Inferior parietal cortex (tissue), 1 donor: ENCODE measurements at regions not wholly inside any gene's neighbourhood (a gene's known extent, or its start where the extent isn't known, plus 50 kb on each side); places are given as distances from the start of the nearest gene placed in this dataset.
"Not testable (repeated sequence)": the region's sequence is repeated elsewhere in the genome, so short reads cannot be mapped to it uniquely, and the experiment has no call there.

Source experiments
- DNase-seq: peaks from one replicate; pipeline ENCODE4 v3.0.0-alpha.2; 2016; ENCODE audit errors: extremely low spot score

DNA sequence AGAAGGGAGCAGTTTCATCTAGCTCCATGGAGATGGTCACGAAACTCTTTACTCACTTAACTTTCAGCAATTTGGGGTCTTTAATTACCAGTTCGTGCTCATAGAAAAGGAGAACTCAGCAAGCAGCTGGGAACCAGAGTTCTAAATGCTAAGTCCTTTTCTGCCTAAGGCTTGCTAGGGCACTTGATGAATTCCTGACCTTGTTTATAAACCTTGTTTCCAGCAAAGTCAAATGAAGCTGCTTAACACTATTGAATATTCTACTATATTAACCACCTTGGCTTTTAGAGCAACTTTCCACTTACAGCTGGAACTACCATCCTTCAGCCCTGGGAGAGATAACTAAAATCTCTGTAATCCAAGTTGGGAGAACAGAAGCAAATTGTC lies 79.5 kb upstream of the TSC22D2 start:
- no peak for DNase-seq

DNA sequence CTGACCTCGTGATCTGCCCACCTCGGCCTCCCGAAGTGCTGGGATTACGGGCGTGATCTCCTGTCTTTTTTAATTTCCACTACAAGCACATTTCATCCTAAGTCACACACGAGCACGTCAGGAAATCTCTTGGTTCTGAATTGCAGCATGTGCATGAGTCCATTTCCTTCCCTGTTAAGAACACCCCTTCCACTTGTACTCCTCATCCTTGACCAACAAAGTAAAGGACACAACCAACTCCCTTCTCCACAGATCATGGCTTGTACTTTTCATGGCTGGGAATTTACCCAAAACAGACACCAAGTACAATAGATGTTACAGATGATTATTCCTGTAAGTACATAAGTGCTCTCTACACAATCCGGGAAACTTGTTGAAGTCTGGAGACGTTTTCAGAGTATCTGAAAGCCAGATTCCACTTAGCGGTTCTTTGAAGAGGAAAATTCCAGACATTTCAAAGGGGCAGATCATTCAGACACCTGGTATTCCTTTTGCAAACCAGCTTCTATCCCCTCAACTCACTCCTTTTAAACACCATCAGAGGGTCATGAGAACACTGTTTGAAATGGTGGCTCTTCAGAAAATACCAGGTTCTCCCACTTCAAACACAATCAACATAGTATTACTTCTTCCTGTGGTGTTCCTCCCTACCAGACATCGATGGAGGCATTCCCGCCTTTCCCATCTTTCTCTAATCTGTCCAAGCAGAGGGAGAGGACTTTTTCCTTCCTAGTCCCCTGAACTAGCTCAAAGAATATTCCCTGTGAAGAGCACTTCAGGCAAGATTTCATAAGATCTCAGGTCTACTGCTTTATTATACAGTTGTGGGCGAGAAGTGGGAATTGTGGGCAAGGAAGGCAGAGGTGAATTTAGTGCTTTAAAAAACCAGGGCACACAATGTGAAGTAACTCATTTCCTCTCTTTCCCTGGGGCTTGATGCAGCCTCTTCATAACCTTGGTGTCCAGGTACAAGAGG lies 80.1 kb upstream of the TSC22D2 start:
- no peak for DNase-seq

DNA sequence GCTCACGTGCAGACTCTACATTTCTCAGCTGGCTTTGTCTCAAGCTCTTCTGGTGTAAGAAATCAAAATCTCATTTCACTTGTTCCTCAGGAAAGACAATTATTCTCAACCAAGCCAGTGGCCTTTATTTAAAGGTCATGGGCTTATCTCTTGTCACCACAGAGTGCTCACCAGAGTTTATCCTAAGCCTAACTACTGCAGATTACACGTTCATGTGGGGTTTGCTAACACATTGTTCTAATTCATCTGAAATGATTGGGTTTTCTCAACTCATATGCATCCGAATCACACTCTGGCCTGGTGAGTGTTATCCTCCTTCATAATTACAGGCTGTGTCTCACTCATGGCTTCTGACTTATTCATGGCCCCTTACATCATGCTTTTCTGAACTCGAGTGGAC lies 83.3 kb upstream of the TSC22D2 start:
- no peak for DNase-seq

DNA sequence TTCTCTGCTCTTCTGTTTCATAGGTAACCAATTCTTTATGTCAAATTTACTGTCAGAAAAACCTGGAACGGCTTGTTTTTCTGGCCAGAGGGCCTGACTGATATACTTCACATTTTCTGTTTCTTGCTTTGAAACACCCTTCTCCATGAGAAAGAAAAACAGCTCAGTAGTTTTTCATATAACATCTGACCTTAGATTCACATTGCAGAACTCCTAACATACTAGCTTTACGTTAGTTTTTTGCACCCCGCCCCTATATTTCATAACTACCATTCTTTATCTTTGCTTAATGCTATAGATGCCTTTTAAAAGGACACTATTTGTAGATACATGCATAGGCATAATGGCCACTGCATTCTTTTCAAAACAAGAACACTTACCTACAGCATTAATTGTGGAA lies 83.9 kb upstream of the TSC22D2 start:
- DNase-seq, result no peak

DNA sequence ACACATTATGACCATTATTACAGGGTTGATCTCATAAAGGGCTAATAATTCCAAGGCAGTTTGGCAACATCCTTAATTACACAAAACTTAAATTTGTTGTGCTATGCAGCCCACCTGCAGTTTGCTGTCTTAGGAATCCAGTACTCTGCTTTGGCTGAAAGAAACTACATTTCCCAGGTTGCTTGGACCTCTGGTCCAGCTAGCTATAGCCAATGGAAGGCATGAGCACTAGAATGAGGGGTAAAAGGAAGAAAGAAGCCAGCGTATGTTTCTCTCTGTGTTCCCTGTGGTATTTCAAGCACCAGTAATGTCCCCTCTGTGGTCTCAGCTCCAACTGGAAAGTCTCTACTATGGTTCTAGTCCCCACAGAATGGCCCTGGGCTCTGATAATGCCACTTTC lies 84.3 kb upstream of the TSC22D2 start:
- DNase-seq, result no peak

DNA sequence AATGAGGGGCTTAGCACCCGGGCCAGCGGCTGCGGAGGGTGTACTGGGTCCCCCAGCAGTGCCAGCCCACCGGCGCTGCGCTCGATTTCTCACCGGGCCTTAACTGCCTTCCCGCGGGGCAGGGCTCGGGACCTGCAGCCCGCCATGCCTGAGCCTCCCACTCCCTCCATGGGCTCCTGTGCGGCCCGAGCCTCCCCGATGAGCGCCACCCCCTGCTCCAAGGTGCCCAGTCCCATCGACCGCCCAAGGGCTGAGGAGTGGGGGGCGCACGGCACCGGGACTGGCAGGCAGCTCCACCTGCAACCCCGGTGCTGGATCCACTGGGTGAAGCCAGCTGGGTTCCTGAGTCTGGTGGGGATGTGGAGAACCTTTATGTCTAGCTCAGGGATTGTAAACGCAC lies 85.0 kb upstream of the TSC22D2 start:
- not testable (repeated sequence) for DNase-seq

DNA sequence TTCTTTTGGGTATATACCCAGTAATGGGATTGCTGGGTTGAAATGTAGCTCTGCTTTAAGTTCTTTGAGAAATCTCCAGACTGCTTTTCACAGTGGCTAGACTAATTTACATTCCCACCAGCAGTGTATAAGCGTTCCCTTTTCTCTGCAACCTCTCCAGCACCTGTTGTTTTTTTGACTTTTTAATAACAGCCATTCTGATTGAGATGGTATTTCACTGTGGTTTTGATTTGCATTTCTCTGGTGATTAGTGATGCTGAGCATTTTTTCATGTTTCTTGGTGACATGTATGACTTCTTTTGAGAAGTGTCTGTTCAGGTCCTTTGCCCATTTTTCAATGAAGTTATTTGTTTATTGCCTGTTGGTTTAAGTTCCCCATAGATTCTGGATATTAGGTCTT lies 87.1 kb upstream of the TSC22D2 start:
- not testable (repeated sequence) for DNase-seq

DNA sequence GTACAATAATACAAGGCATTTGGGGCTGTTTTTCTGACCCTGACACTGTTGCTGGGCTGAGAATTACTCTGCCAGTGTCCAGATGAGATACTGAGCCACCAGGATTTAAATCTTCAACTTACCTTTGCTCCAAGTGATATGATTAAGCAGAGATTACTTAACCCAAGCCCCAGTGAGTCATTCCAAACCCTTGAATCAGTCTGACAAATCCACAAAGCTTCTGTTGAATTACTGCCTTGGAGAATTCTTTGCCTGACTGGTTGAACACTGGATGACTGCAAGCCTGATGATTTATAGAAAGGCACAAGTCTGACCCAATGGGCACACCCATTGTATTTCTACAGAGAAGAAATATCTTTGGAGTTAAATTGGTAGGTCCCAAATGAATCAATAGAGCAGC lies 88.2 kb upstream of the TSC22D2 start:
- no peak for DNase-seq

DNA sequence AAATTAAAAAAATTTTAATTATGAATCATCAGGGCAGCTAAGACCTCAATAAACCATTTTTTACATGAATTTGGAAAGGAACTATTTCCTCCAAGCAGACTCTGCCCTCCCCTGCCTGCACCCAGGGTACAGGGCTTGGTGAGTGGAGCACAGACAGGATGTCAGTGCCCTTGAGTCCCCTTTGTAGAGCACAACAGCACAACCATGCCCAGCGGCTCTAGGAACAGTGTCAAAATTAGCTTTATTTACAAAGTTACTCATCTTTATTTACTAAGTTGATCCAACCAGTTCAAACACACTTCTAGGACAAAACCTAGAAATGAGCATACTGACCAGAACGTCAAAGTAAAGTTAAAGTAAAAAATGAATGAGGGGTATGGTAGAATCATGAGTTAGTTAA lies 90.6 kb upstream of the TSC22D2 start:
- no peak for DNase-seq

DNA sequence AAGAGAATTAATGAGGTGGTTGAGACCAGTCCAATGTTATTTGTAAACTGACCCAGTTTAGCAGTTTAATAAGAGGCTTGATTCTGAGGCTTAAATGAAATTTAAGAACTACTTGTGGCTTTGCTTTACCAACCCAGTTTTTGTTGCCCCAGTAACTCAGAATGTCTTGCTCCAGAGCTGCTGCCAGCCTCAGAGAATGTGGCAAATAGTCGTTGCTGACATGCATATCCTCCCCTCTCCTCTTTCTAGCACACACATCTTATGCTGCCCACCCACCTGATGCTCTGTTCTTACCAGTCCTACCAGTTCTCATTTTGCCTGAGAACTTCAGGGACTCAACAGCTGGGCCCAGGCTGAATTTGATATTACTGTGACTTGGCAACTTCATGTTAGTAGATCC lies 92.4 kb upstream of the TSC22D2 start:
- no peak for DNase-seq

DNA sequence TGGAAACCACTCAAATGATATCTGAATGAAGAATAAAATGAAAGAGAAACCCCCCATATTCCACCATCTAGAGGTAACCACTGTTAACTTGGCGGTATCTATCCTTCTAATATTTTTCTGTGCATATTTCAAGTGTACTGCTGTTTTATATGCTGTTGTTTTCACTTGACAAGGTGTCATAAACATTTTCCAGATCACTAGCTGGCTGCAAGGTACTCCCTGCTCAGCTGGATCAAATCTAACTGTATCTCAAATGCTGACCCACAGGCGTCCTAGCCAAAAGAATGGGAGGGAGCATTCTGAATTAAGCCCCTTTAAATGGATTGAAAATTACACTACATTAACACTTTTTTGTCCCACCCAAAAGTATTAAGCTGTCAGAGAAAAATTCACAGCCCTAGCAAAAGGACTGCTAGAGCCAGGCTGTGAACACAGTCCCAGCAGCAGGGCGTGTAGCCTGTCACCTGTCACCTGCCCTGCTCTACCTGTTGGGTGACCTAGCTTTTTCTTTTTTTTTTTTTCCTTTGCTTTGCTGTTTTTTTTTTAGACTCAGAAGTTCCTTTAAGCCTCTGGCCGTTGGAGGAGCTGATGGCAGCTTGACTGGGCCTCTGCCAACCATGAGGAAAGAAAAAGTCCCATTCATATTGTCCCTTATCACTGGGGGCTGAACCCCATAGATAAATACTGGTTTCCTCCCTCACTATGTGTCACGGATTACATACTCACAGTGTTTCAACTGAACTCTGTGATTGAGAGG lies 93.7 kb upstream of the TSC22D2 start:
- no peak for DNase-seq

DNA sequence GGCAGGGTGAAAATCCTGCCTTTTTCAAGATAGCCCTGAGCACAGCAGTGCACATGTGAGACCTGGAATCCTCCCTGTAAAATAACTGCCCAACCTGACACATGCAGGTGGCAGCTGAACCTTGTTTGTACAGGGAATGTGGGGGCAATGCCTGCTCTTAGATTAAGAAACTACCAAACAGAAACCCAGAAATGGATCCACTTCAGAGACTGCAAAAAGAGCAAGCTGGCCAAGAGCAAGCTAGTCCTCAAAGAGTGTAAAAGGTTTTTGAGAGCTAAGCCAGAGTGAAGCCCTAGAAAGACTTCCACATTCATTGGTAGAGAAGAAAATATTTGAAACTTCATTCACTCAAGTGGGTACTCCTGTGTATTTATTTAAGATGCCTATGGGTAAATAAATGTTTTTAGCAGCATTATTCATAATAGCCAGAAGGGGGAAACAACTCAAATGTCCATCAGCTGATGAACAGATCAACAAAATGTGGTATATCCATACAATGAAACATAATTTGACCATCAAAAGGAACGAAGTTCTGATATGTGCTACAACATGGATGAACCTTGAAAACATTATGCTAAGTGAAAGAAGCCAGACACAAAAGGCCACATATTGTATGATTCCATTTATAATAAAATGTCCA lies 96.0 kb upstream of the TSC22D2 start:
- DNase-seq, result no peak

DNA sequence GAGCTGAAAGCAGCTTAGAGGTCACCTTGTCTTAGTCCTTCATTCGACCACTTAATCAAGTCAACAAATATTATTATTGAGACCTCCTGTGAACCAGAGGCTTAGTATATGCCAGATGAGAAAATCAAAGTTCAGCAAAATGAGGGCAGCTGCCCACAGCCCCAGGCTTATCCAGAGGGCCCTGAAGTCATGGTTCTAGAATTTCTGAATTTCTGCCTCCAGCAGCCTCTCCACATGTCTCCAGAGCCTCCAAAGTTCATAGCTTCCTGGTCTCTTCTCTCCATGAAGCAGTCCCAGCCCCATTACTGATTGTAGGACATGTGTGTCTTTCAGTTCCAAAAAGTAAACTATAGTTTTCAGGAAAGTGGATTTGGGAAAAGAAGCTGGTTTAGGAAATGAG lies 96.9 kb upstream of the TSC22D2 start:
- no peak for DNase-seq

DNA sequence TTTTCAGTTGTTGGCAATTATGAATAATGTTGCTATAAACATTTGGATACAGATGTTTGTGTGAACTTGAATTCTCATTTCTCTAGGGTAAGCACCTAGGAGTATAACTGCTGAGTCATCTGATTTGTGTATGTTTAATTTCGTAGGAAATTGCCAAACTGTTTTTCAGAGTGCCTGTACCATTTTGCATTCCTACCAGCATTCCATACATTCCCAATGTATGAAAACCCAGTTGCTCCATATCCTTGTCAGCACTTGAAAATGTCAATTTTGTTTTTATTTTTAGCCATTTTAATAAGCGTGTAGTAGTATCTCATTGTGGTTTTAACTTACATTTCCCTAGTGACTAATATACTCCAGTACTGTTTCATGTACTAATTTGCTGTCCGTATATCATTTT lies 98.5 kb upstream of the TSC22D2 start:
- DNase-seq, result no peak

DNA sequence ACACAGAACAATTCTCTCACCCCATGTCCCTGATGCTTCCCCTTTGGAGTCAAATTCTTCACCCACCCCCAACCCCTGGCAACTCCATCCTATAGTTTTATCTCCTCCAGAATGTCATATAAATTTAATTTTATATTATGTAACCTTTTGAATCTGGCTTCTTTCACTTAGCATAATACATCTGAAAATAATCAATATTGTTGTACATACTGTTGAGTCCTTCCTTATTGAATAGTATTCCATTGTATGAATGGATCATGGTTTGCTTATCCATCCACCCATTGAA lies 98.9 kb upstream of the TSC22D2 start:
- DNase-seq, result no peak

DNA sequence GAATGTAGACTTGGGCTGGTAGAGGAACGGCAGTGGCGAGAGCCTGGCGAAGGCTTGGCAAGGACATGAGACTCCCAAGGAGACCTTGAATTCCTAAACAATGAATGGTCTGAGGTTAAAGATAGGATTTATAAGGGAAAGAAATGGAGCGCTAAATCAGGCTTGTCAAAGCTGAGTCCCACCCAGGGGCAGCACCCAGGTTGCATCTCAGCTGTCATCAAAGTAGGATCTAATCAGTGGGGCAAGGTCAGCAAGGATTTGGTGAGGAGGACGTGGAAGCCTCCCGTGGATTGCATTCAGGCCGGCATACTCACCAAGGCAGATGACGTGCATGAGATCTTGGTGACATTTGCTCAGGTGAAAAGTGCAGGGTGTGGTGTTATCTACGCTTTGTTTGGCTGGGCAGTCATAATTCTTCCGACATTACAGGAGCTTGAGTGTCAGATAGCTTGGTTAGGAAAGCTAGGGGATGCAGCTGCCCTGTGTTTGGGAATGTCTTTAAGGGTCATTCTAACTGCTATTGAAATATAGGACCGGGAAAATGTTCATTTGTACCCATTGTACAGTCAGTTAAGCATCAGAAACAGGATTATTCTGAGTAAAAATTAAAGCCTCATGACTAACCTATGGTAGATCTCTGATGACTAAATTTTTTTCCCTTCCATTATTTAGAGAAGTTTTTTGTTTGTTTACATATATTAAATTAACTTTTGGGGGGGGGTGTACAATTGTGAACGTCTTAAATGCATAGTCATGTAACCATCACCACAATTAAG lies 99.4 kb upstream of the TSC22D2 start:
- DNase-seq, result no peak

DNA sequence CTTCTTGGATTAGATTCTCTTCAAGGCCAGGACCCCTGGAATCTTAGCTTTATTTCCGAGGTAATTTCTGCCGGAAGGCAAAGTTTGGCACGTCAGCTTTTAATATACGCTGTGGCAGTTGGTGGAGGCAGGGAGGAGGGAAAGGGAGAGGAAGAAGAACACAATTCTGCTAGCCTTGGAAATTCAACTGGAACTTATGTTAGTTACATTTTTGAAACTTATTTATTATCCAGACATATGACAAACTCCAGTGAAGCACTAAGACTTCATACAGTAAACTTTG lies 100.1 kb upstream of the TSC22D2 start:
- DNase-seq, result no peak

DNA sequence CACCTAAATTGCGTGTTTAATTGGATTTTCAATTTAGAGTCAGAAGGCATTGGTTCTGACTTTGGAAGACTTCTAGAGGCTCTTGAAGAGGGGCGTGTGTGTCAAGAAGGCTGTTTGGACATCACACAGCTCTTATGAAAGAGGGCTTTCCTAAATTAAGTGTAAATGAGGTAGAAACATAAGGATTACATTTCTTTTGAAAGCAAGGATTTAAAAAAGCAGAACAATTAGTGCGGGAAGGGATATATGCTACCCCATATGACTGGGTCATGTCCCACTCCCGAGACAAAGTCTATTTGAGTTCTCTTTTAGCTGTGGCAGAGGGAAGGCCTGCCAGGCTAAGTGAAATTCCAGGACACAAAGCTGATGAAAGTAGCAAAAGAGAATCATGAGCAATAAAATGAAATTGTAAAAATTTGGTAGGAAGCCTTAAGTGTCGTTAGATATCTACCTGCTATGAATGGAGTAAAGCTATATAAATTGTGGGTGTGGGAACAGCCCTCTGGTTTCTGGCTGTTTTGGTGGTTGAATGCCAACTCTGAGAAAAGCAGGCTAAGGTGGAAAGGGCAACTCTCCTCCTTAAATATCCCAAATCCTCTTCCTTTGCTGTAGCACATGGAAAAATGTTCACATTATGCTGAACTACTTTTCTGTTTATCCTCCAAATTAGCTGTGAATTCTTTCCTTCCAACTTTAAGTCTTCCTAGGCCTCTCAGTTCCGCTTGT lies 100.6 kb upstream of the TSC22D2 start:
- DNase-seq, result no peak

DNA sequence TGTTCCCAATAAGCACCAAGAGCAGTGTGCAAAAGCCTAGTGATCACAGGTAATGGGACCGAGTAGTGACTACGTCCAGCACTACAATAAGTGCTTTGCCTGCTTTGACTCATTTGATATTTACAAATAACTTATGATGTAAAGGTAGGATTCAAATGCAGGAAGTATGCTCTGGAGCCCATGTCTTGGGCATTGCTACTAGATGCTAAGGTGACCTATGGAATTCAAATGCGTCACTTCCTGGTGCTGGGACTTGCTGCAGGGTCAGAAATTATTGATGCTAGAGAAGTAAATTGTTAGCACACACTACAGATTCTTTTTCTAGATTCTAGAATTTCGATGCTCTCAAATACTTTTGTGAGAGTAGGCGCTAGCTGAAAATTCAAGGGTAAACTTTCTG lies 101.2 kb upstream of the TSC22D2 start:
- no peak for DNase-seq

DNA sequence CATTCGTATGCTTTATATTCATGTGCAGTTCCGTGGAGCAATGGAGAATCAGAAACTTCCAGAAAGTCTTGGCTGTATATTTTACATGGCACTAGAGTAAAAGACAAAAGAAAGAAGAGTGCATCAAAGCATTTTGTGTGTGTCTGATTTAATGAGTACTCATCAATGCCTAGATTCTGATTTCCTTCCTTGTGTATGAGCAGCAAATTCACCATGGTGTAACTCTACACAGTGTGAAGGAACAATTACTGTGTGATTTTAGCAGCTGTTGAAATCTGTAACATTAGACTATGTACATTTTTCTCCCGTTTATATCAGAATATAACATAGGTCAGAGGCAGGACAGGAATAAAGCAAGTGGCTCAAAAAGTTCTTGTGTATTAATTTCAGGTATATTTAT lies 102.0 kb upstream of the TSC22D2 start:
- DNase-seq, result no peak

DNA sequence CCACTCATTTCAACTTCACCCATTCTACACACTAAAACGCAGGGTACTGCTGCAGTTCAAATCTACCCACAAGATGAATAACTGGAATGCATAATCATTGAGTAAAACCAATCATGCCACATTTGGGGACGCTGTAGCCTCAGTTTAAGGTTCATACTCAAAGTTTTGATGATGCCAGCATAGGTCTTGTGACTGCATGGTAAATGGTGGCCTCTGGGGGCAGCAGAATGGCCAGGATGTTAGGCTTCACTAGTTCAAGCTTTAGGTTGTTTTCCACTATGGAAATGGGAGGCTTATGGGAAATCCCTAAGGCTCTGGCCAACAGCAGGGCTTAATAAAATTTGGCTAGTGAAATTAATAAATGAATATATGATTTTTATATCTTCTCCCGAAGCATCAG lies 104.3 kb upstream of the TSC22D2 start:
- DNase-seq, result no peak

DNA sequence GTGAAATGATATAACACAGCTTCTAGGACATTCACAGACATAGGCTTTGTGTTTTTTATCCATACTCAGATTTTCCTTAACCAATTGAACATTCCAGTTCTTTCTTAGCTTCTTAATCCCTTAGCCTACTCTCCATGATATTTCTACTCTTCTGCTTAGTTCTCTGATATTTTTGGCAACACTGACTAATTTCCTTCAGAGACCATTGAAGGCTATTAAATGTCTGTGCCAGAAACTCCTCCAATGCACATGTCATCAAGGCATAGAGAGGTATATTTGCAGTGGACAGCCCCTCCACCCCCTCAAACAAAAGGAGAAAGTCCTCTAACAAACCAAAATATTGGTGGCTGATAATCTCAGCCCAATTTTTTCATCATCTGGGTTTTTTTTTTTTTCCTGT lies 105.9 kb upstream of the TSC22D2 start:
- no peak for DNase-seq
